HG03139 (cell line): ENCODE measurements at regions not wholly inside any gene's neighbourhood (a gene's known extent, or its start where the extent isn't known, plus 50 kb on each side); places are given as distances from the start of the nearest gene placed in this dataset.

Experiments
- ATAC-seq: cut with Tn5 transposase; IDR thresholded peaks from one replicate; pipeline ENCODE4 v1.9.1; 2021; ENCODE audit not compliant: unreplicated experiment

GRCh38 chr6:14913931-14914330 is 331.9 kb upstream of the JARID2 start:
- ATAC-seq = no peak

- ATAC-seq = no peak
These were observed 329.7 kb upstream of the JARID2 start for GRCh38 chr6:14915888-14916832.

- ATAC-seq = no peak
These were observed 328.6 kb upstream of the JARID2 start for GRCh38 chr6:14917109-14917910.

GRCh38 chr6:14918200-14918907 is 327.5 kb upstream of the JARID2 start:
- no peak for ATAC-seq

- ATAC-seq = no peak
These were observed 326.7 kb upstream of the JARID2 start for GRCh38 chr6:14919038-14919670.

GRCh38 chr6:14920276-14920675 is 325.6 kb upstream of the JARID2 start:
- no peak for ATAC-seq

- no peak for ATAC-seq
These were observed 324.7 kb upstream of the JARID2 start for GRCh38 chr6:14921170-14921569.

- ATAC-seq = no peak
These were observed 323.8 kb upstream of the JARID2 start for GRCh38 chr6:14921878-14922671.

- no peak for ATAC-seq
These were observed 323.0 kb upstream of the JARID2 start for GRCh38 chr6:14922706-14923460.

- ATAC-seq = no peak
These were observed 321.5 kb upstream of the JARID2 start for GRCh38 chr6:14924126-14925024.

- no peak for ATAC-seq
These were observed 320.7 kb upstream of the JARID2 start for GRCh38 chr6:14925025-14925698.

- no peak for ATAC-seq
These were observed 320.2 kb upstream of the JARID2 start for GRCh38 chr6:14925699-14926026.

GRCh38 chr6:14927398-14927797 is 318.5 kb upstream of the JARID2 start:
- no peak for ATAC-seq

- no peak for ATAC-seq
These were observed 316.6 kb upstream of the JARID2 start for GRCh38 chr6:14929291-14929690.

- ATAC-seq = no peak
These were observed 315.4 kb upstream of the JARID2 start for GRCh38 chr6:14930366-14930989.

- ATAC-seq = no peak
These were observed 313.2 kb upstream of the JARID2 start for GRCh38 chr6:14932485-14933182.

- no peak for ATAC-seq
These were observed 312.7 kb upstream of the JARID2 start for GRCh38 chr6:14933183-14933544.
